SU-DHL-6 (cell line): ENCODE measurements at regions not wholly inside any gene's neighbourhood (a gene's known extent, or its start where the extent isn't known, plus 50 kb on each side); places are given as distances from the start of the nearest gene placed in this dataset.

Experiments used
- CTCF ChIP-seq: fragments of 200-600 bp; sonication (generic); IDR thresholded peaks from one replicate; pipeline ENCODE4 v1.5.1; 2017; ENCODE audit warnings: antibody characterized with exemption, mild to moderate bottlenecking, low read length, moderate library complexity; ENCODE audit not compliant: insufficient read depth, poor library complexity, severe bottlenecking
- EZH2phosphoT487 ChIP-seq: fragments of 200-600 bp; sonication (generic), shearing (Covaris generic); conservative IDR thresholded peaks from 2 replicates; pipeline ENCODE4 v1.6.1; 2018; ENCODE audit warnings: mild to moderate bottlenecking, antibody characterized with exemption, low read length, moderate library complexity, mixed read lengths

GRCh38 chr15:62711691-62712454, 330.7 kb upstream of the TPM1 start:
- no peak for TF ChIP-seq CTCF
- TF ChIP-seq EZH2phosphoT487 = no peak
